Neuronal stem cell (in vitro differentiated cells): ENCODE measurements at regions not wholly inside any gene's neighbourhood (a gene's known extent, or its start where the extent isn't known, plus 50 kb on each side); places are given as distances from the start of the nearest gene placed in this dataset.

Source experiments
- DNase-seq: peaks from one replicate; pipeline ENCODE4 v3.0.0-alpha.2; 2013; ENCODE audit warnings: low spot score
- H2AFZ ChIP-seq: one replicate; pipeline ENCODE4 v1.6.1; 2013; ENCODE audit warnings: mild to moderate bottlenecking, low read length, inconsistent platforms
- H2AK5ac ChIP-seq: 2 replicates; pipeline ENCODE4 v1.6.1; 2013; ENCODE audit warnings: low read depth, mild to moderate bottlenecking, inconsistent platforms, low read length, moderate library complexity, mixed read lengths
- H2BK120ac ChIP-seq: 2 replicates; pipeline ENCODE4 v1.6.1; 2013; ENCODE audit warnings: low read depth, mild to moderate bottlenecking, inconsistent platforms, low read length, moderate library complexity, mixed read lengths
- H2BK12ac ChIP-seq: one replicate; pipeline ENCODE4 v1.6.1; 2013; ENCODE audit warnings: low read length, inconsistent platforms
- H2BK15ac ChIP-seq: 2 replicates; pipeline ENCODE4 v1.6.1; 2013; ENCODE audit warnings: mild to moderate bottlenecking, low read length, inconsistent platforms, mixed read lengths
- H2BK5ac ChIP-seq: one replicate; pipeline ENCODE4 v1.6.1; 2013; ENCODE audit warnings: inconsistent platforms, mild to moderate bottlenecking, low read length, moderate library complexity
- H3K14ac ChIP-seq: one replicate; pipeline ENCODE4 v1.6.1; 2013; ENCODE audit warnings: low read length, inconsistent platforms
- H3K18ac ChIP-seq: 2 replicates; pipeline ENCODE4 v1.6.1; 2013; ENCODE audit warnings: low read length, inconsistent platforms
- H3K23ac ChIP-seq: 2 replicates; pipeline ENCODE4 v1.6.1; 2013; ENCODE audit warnings: low read depth, mild to moderate bottlenecking, mixed read lengths, low read length, inconsistent platforms; ENCODE audit not compliant: poor library complexity
- H3K27ac ChIP-seq: replicated peaks from 3 replicates; pipeline ENCODE4 v1.5.1; 2013; ENCODE audit warnings: low read length, inconsistent platforms
- H3K27me3 ChIP-seq, 3 experiments: 2 replicates each; pipeline ENCODE4 v1.6.1; 2013; ENCODE audit warnings: low read length in 3 of 3, mild to moderate bottlenecking in 2 of 3, inconsistent platforms in 1 of 3, low read depth in 1 of 3, mixed read lengths in 1 of 3, moderate library complexity in 1 of 3; ENCODE audit not compliant: control insufficient read depth in 3 of 3, insufficient read depth in 3 of 3
- H3K36me3 ChIP-seq, 2 donors: replicated peaks in 1 of 2; 2 replicates each; pipeline ENCODE4 v1.6.1; 2013; ENCODE audit warnings: low read length in 2 of 2; ENCODE audit not compliant: control insufficient read depth in 2 of 2, insufficient read depth in 2 of 2
- H3K4ac ChIP-seq: 2 replicates; pipeline ENCODE4 v1.6.1; 2013; ENCODE audit warnings: inconsistent platforms, mild to moderate bottlenecking, low read length, moderate library complexity
- H3K4me1 ChIP-seq, 2 donors: 1 replicate in 1 of 2; 2 replicates in 1 of 2; pipeline ENCODE4 v1.6.1; 2013; ENCODE audit warnings: low read length in 2 of 2, low read depth in 1 of 2; ENCODE audit not compliant: control insufficient read depth in 2 of 2, insufficient read depth in 1 of 2
- H3K4me2 ChIP-seq: one replicate; pipeline ENCODE4 v1.6.1; 2013; ENCODE audit warnings: mild to moderate bottlenecking, low read length, inconsistent platforms; ENCODE audit not compliant: insufficient read depth, poor library complexity, severe bottlenecking
- H3K4me3 ChIP-seq, 2 donors: 2 replicates each; pipeline ENCODE4 v1.5.1; 2013; ENCODE audit warnings: low read length in 2 of 2, mild to moderate bottlenecking in 2 of 2, inconsistent platforms in 1 of 2, moderate library complexity in 1 of 2
- H3K79me1 ChIP-seq: one replicate; pipeline ENCODE4 v1.6.1; 2013; ENCODE audit warnings: low read depth, mild to moderate bottlenecking, inconsistent platforms, low read length, moderate library complexity
- H3K9ac ChIP-seq: one replicate; pipeline ENCODE4 v1.6.1; 2013; ENCODE audit warnings: mild to moderate bottlenecking, low read depth, low read length, inconsistent platforms; ENCODE audit not compliant: poor library complexity
- H3K9me3 ChIP-seq, 2 donors: replicated peaks in 1 of 2; 2 replicates each; pipeline versions ENCODE3 to v1.6.1; 2013; ENCODE audit warnings: low read length in 2 of 2, mild to moderate bottlenecking in 2 of 2, inconsistent platforms in 1 of 2, low read depth in 1 of 2, mixed read lengths in 1 of 2, moderate library complexity in 1 of 2; ENCODE audit not compliant: control insufficient read depth in 2 of 2, insufficient read depth in 1 of 2
- H4K8ac ChIP-seq: one replicate; pipeline ENCODE4 v1.6.1; 2013; ENCODE audit warnings: low read depth, mild to moderate bottlenecking, inconsistent platforms, low read length, moderate library complexity
- H4K91ac ChIP-seq: one replicate; pipeline ENCODE4 v1.6.1; 2013; ENCODE audit warnings: low read length, low read depth, mild to moderate bottlenecking, inconsistent platforms; ENCODE audit not compliant: poor library complexity
- WGBS, 2 donors: extraction: QIAGEN DNeasy Blood & Tissue Kit; methylation state at CpG; one replicate each; pipeline ENCODE4 v1.1.7; 2013; ENCODE audit warnings: missing lambda C conversion rate in 2 of 2, mixed read lengths in 1 of 2; ENCODE audit not compliant: insufficient read length in 2 of 2, insufficient replicate concordance in 1 of 2; ENCODE audit errors: extremely low coverage in 2 of 2; 5-methylcytosine and 5-hydroxymethylcytosine counted together

GRCh38 chr17:64781810-64782555, 119.9 kb upstream of the SMURF2 start:
- H3K4me3 ChIP-seq: no peak overlapping the region
- H3K9me3 ChIP-seq: no peaks in the 10 kb centered on the region
- no peak overlapping the region for H3K14ac ChIP-seq
- peak overlapping the region; percentile 57 for H3K18ac ChIP-seq
- H3K23ac ChIP-seq: peak overlapping the region; percentile 31
- DNase-seq: no peak
- H3K27me3 ChIP-seq: peaks cover 29 to 49% (median 36%) of the 10 kb centered on the region in 3 experiments
- no peak overlapping the region for H2BK5ac ChIP-seq
- no peak overlapping the region for H3K9ac ChIP-seq
- H4K8ac ChIP-seq: peak overlapping the region; percentile 72
- H2AFZ ChIP-seq: no peak overlapping the region
- no peak overlapping the region for H3K4ac ChIP-seq
- peak overlapping the region; percentile 58 for H2BK12ac ChIP-seq
- H2AK5ac ChIP-seq: peak overlapping the region; percentile 70
- no peak overlapping the region for H2BK120ac ChIP-seq
- H3K4me2 ChIP-seq: peak overlapping the region; percentile 96
- no peak overlapping the region for H2BK15ac ChIP-seq
- H3K36me3 ChIP-seq: peaks cover 0 to 3% of the 10 kb centered on the region in 2 donors
- no peak overlapping the region for H4K91ac ChIP-seq
- H3K4me1 ChIP-seq: peaks cover 13 to 19% of the 10 kb centered on the region in 2 donors
- no peak overlapping the region for H3K27ac ChIP-seq
- no CpG with 5 or more reads among the region's 17 CpGs for WGBS, 2 donors
- no peaks in the 10 kb centered on the region for H3K79me1 ChIP-seq

GRCh38 chr17:64781014-64781756, 119.1 kb upstream of the SMURF2 start:
- peak overlapping the region; percentile 91 for H3K18ac ChIP-seq
- no peak overlapping the region for H4K8ac ChIP-seq
- H3K27ac ChIP-seq: no peak overlapping the region
- no peak overlapping the region for H2AK5ac ChIP-seq
- peaks cover 29 to 49% (median 36%) of the 10 kb centered on the region in 3 experiments for H3K27me3 ChIP-seq
- no peak overlapping the region for H3K14ac ChIP-seq
- peaks cover 0 to 3% of the 10 kb centered on the region in 2 donors for H3K36me3 ChIP-seq
- H4K91ac ChIP-seq: no peak overlapping the region
- peak overlapping the region in 1 of 2 donors; percentile 76 for H3K4me3 ChIP-seq
- no peak overlapping the region for H2BK120ac ChIP-seq
- H2BK15ac ChIP-seq: no peak overlapping the region
- H2BK5ac ChIP-seq: no peak overlapping the region
- H3K4ac ChIP-seq: no peak overlapping the region
- H3K4me1 ChIP-seq: peaks cover 16 to 19% of the 10 kb centered on the region in 2 donors
- H3K79me1 ChIP-seq: no peaks in the 10 kb centered on the region
- H3K9ac ChIP-seq: peak overlapping the region; percentile 84
- H2AFZ ChIP-seq: no peak overlapping the region
- peak overlapping the region; percentile 96 for H3K4me2 ChIP-seq
- H3K9me3 ChIP-seq: no peaks in the 10 kb centered on the region
- peak overlapping the region; percentile 12 for H3K23ac ChIP-seq
- no peak for DNase-seq
- WGBS, 2 donors: no CpG with 5 or more reads among the region's 69 CpGs
- H2BK12ac ChIP-seq: peak overlapping the region; percentile 63

- no peak overlapping the region for H2BK5ac ChIP-seq
- H3K27ac ChIP-seq: no peak overlapping the region
- peaks cover 29 to 54% (median 40%) of the 10 kb centered on the region in 3 experiments for H3K27me3 ChIP-seq
- peak overlapping the region; percentile 91 for H3K23ac ChIP-seq
- peaks cover 16 to 19% of the 10 kb centered on the region in 2 donors for H3K4me1 ChIP-seq
- no peak overlapping the region for H4K8ac ChIP-seq
- peak overlapping the region in 1 of 2 donors; percentile 76 for H3K4me3 ChIP-seq
- no peak for DNase-seq
- H2BK120ac ChIP-seq: no peak overlapping the region
- H2AK5ac ChIP-seq: no peak overlapping the region
- no peak overlapping the region for H3K4ac ChIP-seq
- H3K36me3 ChIP-seq: peaks cover 0 to 3% of the 10 kb centered on the region in 2 donors
- peak overlapping the region; percentile 40 for H2AFZ ChIP-seq
- H3K14ac ChIP-seq: no peak overlapping the region
- H3K9me3 ChIP-seq: no peaks in the 10 kb centered on the region
- peak overlapping the region; percentile 63 for H2BK12ac ChIP-seq
- no peak overlapping the region for H4K91ac ChIP-seq
- H3K79me1 ChIP-seq: no peaks in the 10 kb centered on the region
- H3K4me2 ChIP-seq: peak overlapping the region; percentile 96
- H3K9ac ChIP-seq: no peak overlapping the region
- peak overlapping the region; percentile 24 for H2BK15ac ChIP-seq
- no CpG with 5 or more reads among the region's 69 CpGs for WGBS, 2 donors
- peak overlapping the region; percentile 91 for H3K18ac ChIP-seq
These were observed 118.2 kb upstream of the SMURF2 start for GRCh38 chr17:64780096-64781013.
